ENCODE measurements at regions not wholly inside any gene's neighbourhood (a gene's known extent, or its start where the extent isn't known, plus 50 kb on each side); places are given as distances from the start of the nearest gene placed in this dataset.

DNA sequence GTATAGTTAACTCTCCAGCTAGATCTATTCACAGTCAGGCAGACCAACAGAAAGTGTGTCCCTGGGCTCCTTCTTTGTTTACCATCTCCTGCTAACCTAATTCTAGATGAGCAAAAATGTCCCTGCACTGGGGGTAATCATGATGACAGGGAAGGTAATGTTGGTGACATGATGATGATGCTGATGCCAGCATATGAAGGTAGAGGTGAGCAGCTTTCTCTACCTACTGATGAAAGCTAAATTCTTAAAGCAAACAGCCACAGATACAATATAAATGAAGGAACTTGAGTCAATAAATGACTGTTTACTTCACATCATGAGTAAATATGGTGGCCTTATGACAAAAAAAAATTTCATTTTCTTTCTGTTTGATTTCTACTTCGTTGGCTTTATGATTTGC, 78.5 kb downstream of the NKX6-1 start:
- 29% methylated on average over 1 of the region's 1 CpG for WGBS
- H3K9me3 ChIP-seq (ENCODE audit: control insufficient read depth in 4 of 4, low read length in 3 of 4), result no peaks in the 10 kb centered on the region
- H3K4me1 ChIP-seq (ENCODE audit: control insufficient read depth in 4 of 4, insufficient read depth in 4 of 4, low read length in 3 of 4), result no peaks in the 10 kb centered on the region
- TF ChIP-seq NR2F2 (IDR thresholded peaks at IDR 0.05) (no peak), RXRA (IDR thresholded peaks at IDR 0.05) (no peak)
- peaks cover 0 to 4% (median 0%) of the 10 kb centered on the region in 4 donors for H3K27me3 ChIP-seq (ENCODE audit: control insufficient read depth in 4 of 4, insufficient read depth in 4 of 4, low read length in 3 of 4)
- no peaks in the 10 kb centered on the region for H3K36me3 ChIP-seq (ENCODE audit: control insufficient read depth in 4 of 4, insufficient read depth in 3 of 4, low read depth in 1 of 4, low read length in 3 of 4)
- no peak overlapping the region for H3K4me3 ChIP-seq (ENCODE audit: low read depth in 1 of 3, low read length in 3 of 3)
- H3K27ac ChIP-seq (ENCODE audit: low read depth in 1 of 2, low read length in 2 of 2), result no peak overlapping the region
- no peak for DNase-seq (ENCODE audit: low spot score)
- no peak overlapping the region for H3K9ac ChIP-seq (ENCODE audit: low read depth in 1 of 2, low read length in 2 of 2)

DNA sequence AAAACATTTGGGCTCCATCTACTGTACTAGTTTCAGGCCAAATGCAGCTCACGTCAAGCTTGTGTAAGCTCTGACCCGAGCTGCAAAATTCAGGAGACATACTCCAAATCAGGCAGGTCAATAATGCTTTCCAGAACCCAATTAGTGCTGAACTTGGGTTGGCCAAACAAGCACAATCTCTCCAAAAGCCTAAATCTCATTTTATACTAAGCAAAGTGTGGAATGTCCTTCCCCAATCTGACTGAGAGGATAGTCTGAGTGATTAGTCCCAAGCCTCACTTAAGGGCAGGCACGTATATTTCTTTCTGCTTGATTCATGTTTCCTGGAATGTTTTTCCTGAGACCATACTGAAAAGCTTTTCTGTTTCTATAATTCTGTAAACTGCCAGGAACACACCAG, 79.9 kb downstream of the NKX6-1 start:
- H3K36me3 ChIP-seq (ENCODE audit: control insufficient read depth in 4 of 4, insufficient read depth in 3 of 4, low read depth in 1 of 4, low read length in 3 of 4), result no peaks in the 10 kb centered on the region
- DNase-seq (ENCODE audit: low spot score), result no peak
- no peak for TF ChIP-seq FOXA2 (IDR thresholded peaks at IDR 0.05)
- TF ChIP-seq, protein P1, sequence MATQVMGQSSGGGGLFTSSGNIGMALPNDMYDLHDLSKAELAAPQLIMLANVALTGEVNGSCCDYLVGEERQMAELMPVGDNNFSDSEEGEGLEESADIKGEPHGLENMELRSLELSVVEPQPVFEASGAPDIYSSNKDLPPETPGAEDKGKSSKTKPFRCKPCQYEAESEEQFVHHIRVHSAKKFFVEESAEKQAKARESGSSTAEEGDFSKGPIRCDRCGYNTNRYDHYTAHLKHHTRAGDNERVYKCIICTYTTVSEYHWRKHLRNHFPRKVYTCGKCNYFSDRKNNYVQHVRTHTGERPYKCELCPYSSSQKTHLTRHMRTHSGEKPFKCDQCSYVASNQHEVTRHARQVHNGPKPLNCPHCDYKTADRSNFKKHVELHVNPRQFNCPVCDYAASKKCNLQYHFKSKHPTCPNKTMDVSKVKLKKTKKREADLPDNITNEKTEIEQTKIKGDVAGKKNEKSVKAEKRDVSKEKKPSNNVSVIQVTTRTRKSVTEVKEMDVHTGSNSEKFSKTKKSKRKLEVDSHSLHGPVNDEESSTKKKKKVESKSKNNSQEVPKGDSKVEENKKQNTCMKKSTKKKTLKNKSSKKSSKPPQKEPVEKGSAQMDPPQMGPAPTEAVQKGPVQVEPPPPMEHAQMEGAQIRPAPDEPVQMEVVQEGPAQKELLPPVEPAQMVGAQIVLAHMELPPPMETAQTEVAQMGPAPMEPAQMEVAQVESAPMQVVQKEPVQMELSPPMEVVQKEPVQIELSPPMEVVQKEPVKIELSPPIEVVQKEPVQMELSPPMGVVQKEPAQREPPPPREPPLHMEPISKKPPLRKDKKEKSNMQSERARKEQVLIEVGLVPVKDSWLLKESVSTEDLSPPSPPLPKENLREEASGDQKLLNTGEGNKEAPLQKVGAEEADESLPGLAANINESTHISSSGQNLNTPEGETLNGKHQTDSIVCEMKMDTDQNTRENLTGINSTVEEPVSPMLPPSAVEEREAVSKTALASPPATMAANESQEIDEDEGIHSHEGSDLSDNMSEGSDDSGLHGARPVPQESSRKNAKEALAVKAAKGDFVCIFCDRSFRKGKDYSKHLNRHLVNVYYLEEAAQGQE (IDR thresholded peaks at IDR 0.05), result no peak
- TF ChIP-seq SP1 (IDR thresholded peaks at IDR 0.05), result no peak
- no peak for TF ChIP-seq NR2F2 (IDR thresholded peaks at IDR 0.05)
- TF ChIP-seq, protein P2, sequence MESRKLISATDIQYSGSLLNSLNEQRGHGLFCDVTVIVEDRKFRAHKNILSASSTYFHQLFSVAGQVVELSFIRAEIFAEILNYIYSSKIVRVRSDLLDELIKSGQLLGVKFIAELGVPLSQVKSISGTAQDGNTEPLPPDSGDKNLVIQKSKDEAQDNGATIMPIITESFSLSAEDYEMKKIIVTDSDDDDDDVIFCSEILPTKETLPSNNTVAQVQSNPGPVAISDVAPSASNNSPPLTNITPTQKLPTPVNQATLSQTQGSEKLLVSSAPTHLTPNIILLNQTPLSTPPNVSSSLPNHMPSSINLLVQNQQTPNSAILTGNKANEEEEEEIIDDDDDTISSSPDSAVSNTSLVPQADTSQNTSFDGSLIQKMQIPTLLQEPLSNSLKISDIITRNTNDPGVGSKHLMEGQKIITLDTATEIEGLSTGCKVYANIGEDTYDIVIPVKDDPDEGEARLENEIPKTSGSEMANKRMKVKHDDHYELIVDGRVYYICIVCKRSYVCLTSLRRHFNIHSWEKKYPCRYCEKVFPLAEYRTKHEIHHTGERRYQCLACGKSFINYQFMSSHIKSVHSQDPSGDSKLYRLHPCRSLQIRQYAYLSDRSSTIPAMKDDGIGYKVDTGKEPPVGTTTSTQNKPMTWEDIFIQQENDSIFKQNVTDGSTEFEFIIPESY (IDR thresholded peaks at IDR 0.05), result no peak
- TF ChIP-seq, protein P3, sequence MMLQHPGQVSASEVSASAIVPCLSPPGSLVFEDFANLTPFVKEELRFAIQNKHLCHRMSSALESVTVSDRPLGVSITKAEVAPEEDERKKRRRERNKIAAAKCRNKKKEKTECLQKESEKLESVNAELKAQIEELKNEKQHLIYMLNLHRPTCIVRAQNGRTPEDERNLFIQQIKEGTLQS (IDR thresholded peaks at IDR 0.05), result no peak
- no peak for TF ChIP-seq JUND (IDR thresholded peaks at IDR 0.05)
- TF ChIP-seq EGR1 (IDR thresholded peaks at IDR 0.05; ENCODE audit: low read depth in 2 of 2), result no peak
- TF ChIP-seq FOXA1 (IDR thresholded peaks at IDR 0.05), result no peak
- TF ChIP-seq, protein P4, sequence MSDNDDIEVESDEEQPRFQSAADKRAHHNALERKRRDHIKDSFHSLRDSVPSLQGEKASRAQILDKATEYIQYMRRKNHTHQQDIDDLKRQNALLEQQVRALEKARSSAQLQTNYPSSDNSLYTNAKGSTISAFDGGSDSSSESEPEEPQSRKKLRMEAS (IDR thresholded peaks at IDR 0.05), result no peak
- TF ChIP-seq YY1 (IDR thresholded peaks at IDR 0.05), result no peak
- TF ChIP-seq HNF4G (IDR thresholded peaks at IDR 0.05), result no peak
- TF ChIP-seq, protein P5, sequence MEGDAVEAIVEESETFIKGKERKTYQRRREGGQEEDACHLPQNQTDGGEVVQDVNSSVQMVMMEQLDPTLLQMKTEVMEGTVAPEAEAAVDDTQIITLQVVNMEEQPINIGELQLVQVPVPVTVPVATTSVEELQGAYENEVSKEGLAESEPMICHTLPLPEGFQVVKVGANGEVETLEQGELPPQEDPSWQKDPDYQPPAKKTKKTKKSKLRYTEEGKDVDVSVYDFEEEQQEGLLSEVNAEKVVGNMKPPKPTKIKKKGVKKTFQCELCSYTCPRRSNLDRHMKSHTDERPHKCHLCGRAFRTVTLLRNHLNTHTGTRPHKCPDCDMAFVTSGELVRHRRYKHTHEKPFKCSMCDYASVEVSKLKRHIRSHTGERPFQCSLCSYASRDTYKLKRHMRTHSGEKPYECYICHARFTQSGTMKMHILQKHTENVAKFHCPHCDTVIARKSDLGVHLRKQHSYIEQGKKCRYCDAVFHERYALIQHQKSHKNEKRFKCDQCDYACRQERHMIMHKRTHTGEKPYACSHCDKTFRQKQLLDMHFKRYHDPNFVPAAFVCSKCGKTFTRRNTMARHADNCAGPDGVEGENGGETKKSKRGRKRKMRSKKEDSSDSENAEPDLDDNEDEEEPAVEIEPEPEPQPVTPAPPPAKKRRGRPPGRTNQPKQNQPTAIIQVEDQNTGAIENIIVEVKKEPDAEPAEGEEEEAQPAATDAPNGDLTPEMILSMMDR (IDR thresholded peaks at IDR 0.05; ENCODE audit: low read depth, low read length, missing input control), result no peak
- no peak for TF ChIP-seq RAD21 (IDR thresholded peaks at IDR 0.05)
- TF ChIP-seq HNF4A (conservative IDR thresholded peaks at IDR 0.05), result no peak
- TF ChIP-seq TAF1 (conservative IDR thresholded peaks at IDR 0.05), result no peak
- TF ChIP-seq RXRA (IDR thresholded peaks at IDR 0.05), result no peak
- no peak for TF ChIP-seq GABPA (IDR thresholded peaks at IDR 0.05 in 1 of 2, conservative IDR thresholded peaks at IDR 0.05 in 1 of 2)
- H3K9me3 ChIP-seq (ENCODE audit: control insufficient read depth in 4 of 4, low read length in 3 of 4), result no peaks in the 10 kb centered on the region
- peaks cover 0 to 4% (median 0%) of the 10 kb centered on the region in 4 donors for H3K27me3 ChIP-seq (ENCODE audit: control insufficient read depth in 4 of 4, insufficient read depth in 4 of 4, low read length in 3 of 4)
- no peaks in the 10 kb centered on the region for H3K4me1 ChIP-seq (ENCODE audit: control insufficient read depth in 4 of 4, insufficient read depth in 4 of 4, low read length in 3 of 4)
- no peak overlapping the region for H3K27ac ChIP-seq (ENCODE audit: low read depth in 1 of 2, low read length in 2 of 2)
- 72% methylated on average over 3 of the region's 3 CpGs for WGBS
- H3K9ac ChIP-seq (ENCODE audit: low read depth in 1 of 2, low read length in 2 of 2), result no peak overlapping the region
- no peak overlapping the region for H3K4me3 ChIP-seq (ENCODE audit: low read depth in 1 of 3, low read length in 3 of 3)
